IMR-90 (cell line): ENCODE measurements at regions not wholly inside any gene's neighbourhood (a gene's known extent, or its start where the extent isn't known, plus 50 kb on each side); places are given as distances from the start of the nearest gene placed in this dataset.

Experiments used
- ATAC-seq: fragments of 200-7000 bp; cut with Tn5 transposase; 2 replicates; pipeline ENCODE4 v1.9.1; 2020; ENCODE audit warnings: low read depth, mild to moderate bottlenecking, moderate library complexity
- BruUV-seq: library from RNA; stranded (reverse); fragments of 400-500 nt; replicated peaks from 2 replicates; lab custom pipeline; 2021; lab: Mats Ljungman, UMichigan
- CTCF ChIA-PET: fragments of 300-600 bp; formaldehyde crosslinking; extraction: SDS; loops from one replicate; lab custom pipeline; 2021; ENCODE audit warnings: antibody characterized with exemption; lab: Yijun Ruan, JAX
- POLR2A ChIA-PET: fragments of 300-600 bp; sonication (Branson Sonifier 250); formaldehyde crosslinking; loops from one replicate; lab custom pipeline; 2022; ENCODE audit warnings: antibody characterized with exemption; ENCODE audit not compliant: unreplicated experiment; lab: Charles Lee
- DNase-seq: peaks from one replicate; pipeline ENCODE4 v3.0.0; 2013
- H2AFZ ChIP-seq: replicated peaks from 2 replicates; pipeline ENCODE3; 2013; ENCODE audit warnings: low read length, mild to moderate bottlenecking; ENCODE audit not compliant: poor library complexity
- H2AK5ac ChIP-seq: 2 replicates; pipeline ENCODE4 v1.6.1; 2013; ENCODE audit warnings: low read depth, low read length, inconsistent platforms
- H2AK9ac ChIP-seq: replicated peaks from 2 replicates; pipeline ENCODE3; 2013; ENCODE audit warnings: mild to moderate bottlenecking, low read depth, low read length, moderate library complexity; ENCODE audit not compliant: poor library complexity
- H2BK120ac ChIP-seq: 2 replicates; pipeline ENCODE4 v1.6.1; 2013; ENCODE audit warnings: low read depth, low read length, inconsistent platforms
- H2BK15ac ChIP-seq: 3 replicates; pipeline ENCODE4 v1.6.1; 2013; ENCODE audit warnings: low read depth, low read length, inconsistent platforms
- H2BK20ac ChIP-seq: 2 replicates; pipeline ENCODE4 v1.6.1; 2013; ENCODE audit warnings: low read depth, mild to moderate bottlenecking, inconsistent platforms, low read length, moderate library complexity
- H2BK5ac ChIP-seq: 2 replicates; pipeline ENCODE4 v1.6.1; 2013; ENCODE audit warnings: mild to moderate bottlenecking, low read depth, low read length, inconsistent platforms; ENCODE audit not compliant: poor library complexity, severe bottlenecking
- H3K14ac ChIP-seq: replicated peaks from 2 replicates; pipeline ENCODE4 v1.6.1; 2013; ENCODE audit warnings: low read depth, low read length, inconsistent platforms
- H3K18ac ChIP-seq: 2 replicates; pipeline ENCODE4 v1.6.1; 2013; ENCODE audit warnings: low read depth, low read length, control low read depth
- H3K23ac ChIP-seq: 2 replicates; pipeline ENCODE4 v1.6.1; 2013; ENCODE audit warnings: low read depth, low read length, inconsistent platforms
- H3K27ac ChIP-seq: 2 replicates; pipeline ENCODE4 v1.5.1; 2013; ENCODE audit warnings: mild to moderate bottlenecking, control low read depth, low read length; ENCODE audit not compliant: insufficient read depth
- H3K27me3 ChIP-seq: 2 replicates; pipeline ENCODE4 v1.6.1; 2013; ENCODE audit warnings: low read length; ENCODE audit not compliant: control insufficient read depth, insufficient read depth
- H3K36me3 ChIP-seq: 2 replicates; pipeline ENCODE4 v1.6.1; 2013; ENCODE audit warnings: low read length, mixed read lengths; ENCODE audit not compliant: control insufficient read depth, insufficient read depth
- H3K4ac ChIP-seq: 2 replicates; pipeline ENCODE4 v1.6.1; 2013; ENCODE audit warnings: low read depth, low read length, inconsistent platforms
- H3K4me1 ChIP-seq: 2 replicates; pipeline ENCODE4 v1.6.1; 2013; ENCODE audit warnings: low read length, mixed read lengths; ENCODE audit not compliant: control insufficient read depth, insufficient read depth
- H3K4me2 ChIP-seq: 2 replicates; pipeline ENCODE4 v1.6.1; 2013; ENCODE audit warnings: low read depth, mild to moderate bottlenecking, control low read depth, low read length, moderate library complexity
- H3K4me3 ChIP-seq: 2 replicates; pipeline ENCODE4 v1.5.1; 2013; ENCODE audit warnings: low read depth, mild to moderate bottlenecking, control low read depth, low read length, moderate library complexity; ENCODE audit not compliant: insufficient read depth
- H3K56ac ChIP-seq: 2 replicates; pipeline ENCODE4 v1.6.1; 2013; ENCODE audit warnings: low read length, inconsistent platforms; ENCODE audit not compliant: insufficient read depth; ENCODE audit errors: extremely low read depth
- H3K79me1 ChIP-seq, 2 experiments: 2 replicates each; pipeline ENCODE4 v1.6.1; 2013; ENCODE audit warnings: low read length in 2 of 2, inconsistent platforms in 1 of 2, low read depth in 1 of 2
- H3K9ac ChIP-seq: 2 replicates; pipeline ENCODE4 v1.6.1; 2013; ENCODE audit warnings: low read depth, low read length, control low read depth
- H3K9me1 ChIP-seq: 2 replicates; pipeline ENCODE4 v1.6.1; 2013; ENCODE audit warnings: low read length, inconsistent platforms; ENCODE audit not compliant: insufficient read depth
- H3K9me3 ChIP-seq: 2 replicates; pipeline ENCODE4 v1.6.1; 2013; ENCODE audit warnings: low read length; ENCODE audit not compliant: control insufficient read depth, insufficient read depth
- H4K20me1 ChIP-seq: 2 replicates; pipeline ENCODE4 v1.6.1; 2013; ENCODE audit warnings: low read length, inconsistent platforms; ENCODE audit not compliant: insufficient read depth
- H4K5ac ChIP-seq: 2 replicates; pipeline ENCODE4 v1.6.1; 2013; ENCODE audit warnings: mild to moderate bottlenecking, low read depth, low read length, control low read depth
- H4K8ac ChIP-seq, 2 experiments: 2 replicates each; pipeline ENCODE4 v1.6.1; 2013; ENCODE audit warnings: low read depth in 2 of 2, low read length in 2 of 2, control low read depth in 1 of 2, inconsistent platforms in 1 of 2
- H4K91ac ChIP-seq: 2 replicates; pipeline ENCODE4 v1.6.1; 2013; ENCODE audit warnings: low read depth, low read length, inconsistent platforms; ENCODE audit not compliant: insufficient read depth
- BHLHE40 ChIP-seq: fragments of 150-350 bp; IDR thresholded peaks from 2 replicates; pipeline ENCODE4 v1.6.1; 2016; ENCODE audit warnings: mild to moderate bottlenecking, low read depth, low read length
- ELK1 ChIP-seq: fragments of 150-350 bp; IDR thresholded peaks from 2 replicates; pipeline ENCODE4 v1.6.1; 2016; ENCODE audit warnings: low read depth, mild to moderate bottlenecking, low read length, moderate library complexity, borderline replicate concordance
- WGBS, 2 experiments: methylation state at CpG; one replicate each; pipeline versions ENCODE4 v1.1.5 to v1.1.7; 2013; ENCODE audit warnings: missing lambda C conversion rate in 2 of 2; ENCODE audit not compliant: insufficient read length in 1 of 2; ENCODE audit errors: extremely low coverage in 2 of 2; 5-methylcytosine and 5-hydroxymethylcytosine counted together
- dilution Hi-C: fragments of 300-500 bp; cut with HindIII; formaldehyde crosslinking; loops from one replicate; pipeline ENCODE4 v1.14.3; 2018; ENCODE audit warnings: low sequenced_read_pairs; ENCODE audit not compliant: unreplicated experiment
- in situ Hi-C: fragments of 300-500 bp; cut with MboI; formaldehyde crosslinking; loops from 3 replicates; pipeline ENCODE4 v1.14.3; 2019; ENCODE audit warnings: low sequenced_read_pairs, inconsistent platforms, mixed read lengths
- intact Hi-C: fragments of 100-400 bp; cut with micrococcal nuclease; formaldehyde crosslinking; loops from 2 replicates; pipeline ENCODE4 v1.10.0; 2022

- TF ChIP-seq ELK1, result no peak
Observed at GRCh38 chr17:77636835-77637817, 321.4 kb upstream of the TNRC6C start (continued).

- no peak overlapping the region for H2BK15ac ChIP-seq
- H3K9ac ChIP-seq, result no peak overlapping the region
- no peak overlapping the region for H2BK120ac ChIP-seq
- no peaks in the 10 kb centered on the region for H4K20me1 ChIP-seq
- H3K27me3 ChIP-seq, result peaks cover 56% of the 10 kb centered on the region
- no peak overlapping the region for H3K27ac ChIP-seq
- H3K4me2 ChIP-seq, result no peak overlapping the region
- no peak overlapping the region for H2AK9ac ChIP-seq
- ATAC-seq (no peak), DNase-seq (no peak)
- H3K23ac ChIP-seq, result no peak overlapping the region
- intact Hi-C loops, result no loop called here
- H3K14ac ChIP-seq, result no peak overlapping the region
- H4K91ac ChIP-seq, result no peak overlapping the region
- POLR2A ChIA-PET, result no interaction called here
- WGBS, 2 experiments, result 41% methylated on average over 8 of the region's 16 CpGs; no CpG with 5 or more reads in 1 of the 2 experiments
- no peak overlapping the region for H4K5ac ChIP-seq
- H3K9me3 ChIP-seq, result no peaks in the 10 kb centered on the region
- no peak overlapping the region for H4K8ac ChIP-seq
- no peak for TF ChIP-seq BHLHE40
- H3K36me3 ChIP-seq, result no peaks in the 10 kb centered on the region
- no peak overlapping the region for H2BK5ac ChIP-seq
- no peaks in the 10 kb centered on the region for H3K4me1 ChIP-seq
- H2AFZ ChIP-seq, result no peak overlapping the region
- H3K18ac ChIP-seq, result no peak overlapping the region
- dilution Hi-C loops, result no loop called here
- H2AK5ac ChIP-seq, result no peak overlapping the region
- no peak overlapping the region for H3K4ac ChIP-seq
- in situ Hi-C loops, result no loop called here
- H3K56ac ChIP-seq, result no peak overlapping the region
- no peaks in the 10 kb centered on the region for H3K9me1 ChIP-seq
- CTCF ChIA-PET, result no interaction called here
- no peaks in the 10 kb centered on the region for H3K79me1 ChIP-seq
- H2BK20ac ChIP-seq, result no peak overlapping the region
- no TSS peak for BruUV-seq
- no peak overlapping the region for H3K4me3 ChIP-seq
Observed at GRCh38 chr17:77637818-77638575, 320.5 kb upstream of the TNRC6C start.
